ENCODE measurements at regions not wholly inside any gene's neighbourhood (a gene's known extent, or its start where the extent isn't known, plus 50 kb on each side); places are given as distances from the start of the nearest gene placed in this dataset.

DNA sequence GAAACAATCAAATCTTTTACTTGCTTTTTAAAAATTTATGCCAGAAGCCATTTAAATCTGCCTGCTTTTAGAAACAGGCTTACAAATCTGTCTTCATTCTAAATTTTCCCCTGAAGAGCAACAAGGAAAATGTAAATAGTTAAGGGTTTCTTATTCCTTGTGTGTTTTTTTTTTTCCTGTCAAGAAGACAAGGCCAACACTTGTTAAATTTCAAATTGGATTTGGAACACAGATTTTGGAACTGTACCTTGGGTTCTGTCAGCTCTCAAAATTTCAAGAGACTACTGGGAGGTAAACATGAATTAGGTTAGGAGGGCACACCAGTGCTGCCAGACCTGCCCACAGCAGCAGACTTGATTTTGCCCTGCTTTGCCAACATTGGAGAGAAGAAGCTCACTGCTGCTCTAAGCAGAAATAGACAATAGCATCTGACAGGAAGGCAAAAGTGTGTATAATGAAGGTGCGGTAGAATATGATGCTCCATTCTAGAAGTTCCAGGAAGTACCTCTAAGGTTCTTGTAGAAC, 121.7 kb downstream of the NHLRC3 start:
- DNase-seq, result no peak

DNA sequence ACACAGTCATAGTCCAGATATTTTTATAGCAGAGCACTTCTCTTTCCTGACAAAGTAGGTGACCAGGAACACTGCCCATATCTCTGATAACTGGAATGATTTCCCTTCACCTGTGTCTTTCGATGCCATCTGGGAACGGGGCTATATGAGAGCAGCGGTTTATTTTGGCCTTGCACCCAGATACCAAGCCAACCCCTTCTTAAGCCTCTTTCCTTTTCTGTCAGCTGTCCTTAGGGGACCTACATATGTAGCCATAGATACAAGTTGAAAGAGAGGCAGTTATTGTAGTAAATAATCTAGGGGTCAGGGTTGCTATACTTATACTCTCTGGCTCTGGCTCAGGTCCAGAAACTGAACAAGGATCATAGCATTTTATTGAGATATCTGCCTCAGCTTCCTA, 128.8 kb downstream of the NHLRC3 start:
- DNase-seq, result no peak

DNA sequence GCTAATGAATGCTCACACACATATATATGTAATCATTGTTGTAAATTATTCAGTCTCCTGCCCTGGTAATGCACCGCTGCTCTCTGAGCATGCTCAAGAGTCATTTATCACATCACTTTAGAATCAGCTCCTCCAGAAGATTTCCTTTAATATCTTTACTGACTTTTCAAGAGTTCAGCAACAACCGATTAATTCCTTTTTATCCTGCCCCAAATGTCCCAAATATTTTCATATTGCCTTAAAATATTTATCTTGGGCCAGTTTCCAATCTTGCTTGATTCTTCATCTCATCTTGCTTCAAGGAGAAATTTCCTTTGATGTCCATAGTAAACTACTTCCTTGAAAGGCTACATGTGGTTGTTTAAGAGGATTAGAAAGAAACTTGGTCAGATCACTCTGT, 132.5 kb downstream of the NHLRC3 start:
- no peak for DNase-seq

DNA sequence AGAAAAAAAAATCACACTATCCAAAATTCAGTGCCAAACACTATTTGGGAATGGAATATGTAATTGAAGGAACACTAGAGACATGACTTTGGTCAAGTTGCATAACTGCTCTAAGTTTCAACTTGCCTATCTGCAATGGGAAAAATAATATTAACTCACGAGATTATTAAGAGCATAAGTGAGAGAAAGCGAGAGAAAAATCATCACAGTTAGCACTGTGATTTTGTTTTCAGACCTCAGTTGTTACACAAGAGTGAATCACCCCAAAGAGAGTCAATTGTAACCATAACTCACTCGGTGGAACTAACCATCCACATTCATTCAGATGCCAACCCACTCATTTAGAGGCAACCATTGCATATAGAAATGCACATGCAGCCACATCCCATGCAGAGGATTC, 147.1 kb downstream of the NHLRC3 start:
- DNase-seq, result no peak

DNA sequence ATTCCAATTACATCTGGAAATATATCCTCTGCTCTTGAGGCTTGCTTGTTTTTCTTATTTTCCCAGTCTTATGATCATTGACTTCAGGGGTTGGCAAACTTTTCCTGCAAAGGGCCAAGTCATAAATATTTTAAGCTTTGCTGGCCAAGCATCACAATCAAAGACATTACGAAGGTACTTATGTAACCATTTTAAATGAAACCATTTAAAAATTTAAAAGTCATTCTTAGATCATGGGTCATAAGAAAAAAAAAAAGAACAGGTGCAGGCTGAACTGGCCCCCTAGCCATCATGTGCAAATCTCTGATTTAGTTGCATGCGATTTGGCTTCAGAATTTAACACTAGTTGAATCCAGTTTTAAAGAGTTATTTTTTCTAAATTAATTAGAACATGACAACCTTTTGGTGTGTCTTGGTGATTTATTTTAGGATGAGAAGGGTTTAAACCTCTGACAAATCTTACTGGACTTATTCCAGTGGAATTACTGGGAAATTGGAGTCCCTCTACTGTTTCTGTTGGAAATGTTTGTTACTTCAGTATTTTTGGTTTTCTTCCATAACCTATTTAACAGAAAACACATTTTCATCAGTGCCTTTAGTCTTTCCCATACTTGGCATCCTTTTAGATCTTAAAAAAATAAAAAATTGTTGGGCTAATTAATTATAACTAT, 148.1 kb downstream of the NHLRC3 start:
- DNase-seq, result no peak

DNA sequence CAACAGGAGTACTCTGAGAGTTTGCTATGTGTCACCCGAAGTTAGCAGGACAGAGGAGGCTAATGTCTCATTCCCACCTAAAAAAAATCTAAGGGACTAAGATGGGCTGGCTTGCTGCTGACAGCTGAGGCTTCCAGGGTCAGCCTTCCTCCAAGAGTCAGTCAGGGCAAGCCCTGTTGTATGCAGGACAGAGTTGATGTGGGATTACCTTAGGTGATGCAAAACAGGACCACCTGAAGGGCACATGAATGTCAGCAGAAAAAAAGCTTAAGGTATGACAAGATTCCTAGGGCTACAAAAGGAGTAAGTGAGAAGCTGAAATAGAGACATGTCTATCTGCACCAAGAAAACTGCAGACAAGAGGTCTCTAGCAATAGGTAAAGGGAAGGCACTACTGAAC, 151.5 kb downstream of the NHLRC3 start:
- no peak for DNase-seq

DNA sequence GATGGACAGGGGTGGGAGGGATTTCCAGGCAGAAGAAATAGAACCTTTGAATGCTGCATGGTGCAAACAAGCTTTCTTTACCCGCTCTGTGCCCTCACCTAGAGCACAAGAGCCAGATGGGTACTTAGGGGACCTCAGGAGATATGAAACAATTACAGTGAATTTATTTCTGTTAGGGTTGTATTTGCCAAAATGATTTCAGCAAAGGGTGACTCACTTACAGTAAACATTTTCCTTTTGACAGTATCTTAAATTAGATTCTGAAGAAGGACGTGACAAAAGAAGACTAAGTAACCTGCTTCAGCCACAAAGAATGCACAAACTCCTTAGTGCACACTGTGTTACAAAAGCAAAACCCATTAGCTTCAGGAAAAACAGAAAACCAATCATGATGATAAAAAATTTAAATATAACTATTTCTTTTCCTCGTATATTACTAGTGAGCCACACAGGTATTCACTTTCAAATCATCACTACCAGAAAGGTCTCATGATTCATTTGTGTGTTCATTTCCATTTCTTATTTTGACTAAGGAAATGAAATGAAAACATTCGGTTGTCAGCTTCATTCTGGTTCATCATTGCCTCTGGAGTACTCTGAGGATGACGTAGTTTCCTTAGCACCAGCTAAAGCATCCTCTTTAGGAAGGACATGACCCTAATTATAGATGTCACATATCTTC, 158.8 kb downstream of the NHLRC3 start:
- no peak for DNase-seq

DNA sequence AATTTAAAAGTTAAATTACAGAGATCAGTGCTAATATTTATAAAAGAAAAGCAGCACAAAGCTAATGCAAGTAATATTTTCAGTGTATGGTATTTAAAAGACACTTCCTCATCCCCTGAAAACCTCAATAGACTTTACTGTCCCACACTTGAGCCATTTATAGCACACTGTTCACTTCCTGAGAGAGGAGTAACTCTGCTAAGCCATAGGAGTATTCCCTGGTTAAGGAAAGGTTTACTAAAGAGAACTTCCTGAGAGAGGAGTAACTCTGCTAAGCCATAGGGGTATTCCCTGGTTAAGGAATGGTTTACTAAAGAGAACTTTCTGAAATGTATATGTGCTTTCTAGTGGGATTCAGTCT, 159.4 kb downstream of the NHLRC3 start:
- no peak for DNase-seq

DNA sequence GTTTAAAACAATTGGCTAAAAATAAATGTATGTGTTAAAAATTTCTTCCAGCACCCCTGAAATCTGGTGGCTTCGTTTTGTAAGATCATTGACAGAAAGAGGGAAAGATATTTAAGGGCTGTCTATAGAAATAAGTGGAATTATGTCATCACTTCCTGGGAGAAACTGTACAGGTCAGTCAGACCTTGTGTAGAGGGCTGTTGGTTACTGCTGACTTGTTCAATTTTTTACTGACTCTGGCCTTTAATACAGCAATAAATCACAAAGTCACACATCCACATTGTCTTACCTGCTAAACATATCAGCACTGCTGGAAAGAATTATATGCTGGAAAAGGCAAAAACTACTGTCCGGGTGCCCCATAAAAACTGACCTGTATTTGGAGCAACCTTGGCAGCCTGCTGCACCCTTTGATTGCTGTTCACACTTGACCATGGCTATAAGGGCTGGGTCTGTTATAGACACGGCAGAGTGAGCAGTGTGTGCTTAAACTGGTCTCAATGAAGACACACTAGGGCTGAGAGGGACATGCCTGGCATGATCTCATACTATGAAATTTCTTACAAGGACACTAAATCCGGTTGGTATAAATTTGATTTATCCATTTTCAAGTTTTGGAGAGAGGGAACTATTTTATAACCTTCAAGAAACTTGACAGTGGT, 162.1 kb downstream of the NHLRC3 start:
- DNase-seq, result no peak

DNA sequence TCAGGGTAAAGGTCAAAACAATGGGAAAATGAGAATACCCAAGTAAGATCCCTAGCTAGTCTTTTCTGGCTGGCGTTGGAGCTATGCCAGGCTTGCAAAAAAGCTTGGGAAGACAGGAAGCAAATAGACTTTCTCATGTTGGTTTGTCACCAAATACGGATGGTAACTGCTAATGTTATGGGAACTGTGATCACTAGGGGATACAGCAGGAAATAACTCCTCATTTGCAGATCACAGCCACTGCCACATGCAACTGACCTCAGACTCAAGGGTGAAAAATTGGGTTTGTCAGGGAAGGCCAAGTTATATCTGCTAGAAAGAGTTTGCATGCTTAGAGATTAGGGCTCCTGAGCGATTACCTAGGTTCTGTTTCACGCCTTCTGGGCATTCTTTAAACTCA, 162.9 kb downstream of the NHLRC3 start:
- no peak for DNase-seq

DNA sequence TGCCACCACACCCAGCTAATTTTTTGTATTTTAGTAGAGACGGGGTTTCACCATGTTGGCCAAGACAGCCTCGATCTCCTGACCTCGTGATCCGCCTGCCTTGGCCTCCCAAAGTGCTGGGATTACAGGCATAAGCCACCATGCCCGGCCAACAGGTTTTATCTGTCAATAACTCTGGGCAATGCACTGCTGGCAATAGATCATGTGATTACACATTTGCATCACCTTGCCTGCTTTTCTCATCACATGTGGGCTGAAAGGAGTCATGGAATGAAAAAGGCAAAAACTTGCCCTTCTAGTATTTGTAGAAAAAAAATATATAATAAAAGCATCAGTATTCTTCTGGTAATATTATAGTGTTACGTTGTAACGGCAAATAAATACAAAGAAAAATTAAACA, 164.5 kb downstream of the NHLRC3 start:
- no peak for DNase-seq

DNA sequence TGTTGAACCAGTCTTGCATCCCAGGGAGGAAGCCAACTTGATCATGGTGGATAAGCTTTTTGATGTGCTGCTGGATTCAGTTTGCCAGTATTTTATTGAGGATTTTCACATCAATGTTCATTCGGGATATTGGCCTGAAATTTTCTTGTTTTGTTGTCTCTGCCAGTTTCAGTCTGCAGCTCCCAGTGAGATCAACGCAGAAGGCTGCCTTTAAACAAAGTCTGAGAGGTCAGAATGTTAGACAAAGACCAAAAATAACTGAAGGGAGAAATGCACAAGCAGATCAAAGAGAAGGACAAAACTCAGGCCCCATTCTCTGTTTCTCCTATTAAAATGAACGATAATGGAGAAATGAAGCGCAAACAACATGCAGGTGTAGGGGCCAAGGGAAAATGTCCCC, 170.4 kb downstream of the NHLRC3 start:
- no peak for DNase-seq

DNA sequence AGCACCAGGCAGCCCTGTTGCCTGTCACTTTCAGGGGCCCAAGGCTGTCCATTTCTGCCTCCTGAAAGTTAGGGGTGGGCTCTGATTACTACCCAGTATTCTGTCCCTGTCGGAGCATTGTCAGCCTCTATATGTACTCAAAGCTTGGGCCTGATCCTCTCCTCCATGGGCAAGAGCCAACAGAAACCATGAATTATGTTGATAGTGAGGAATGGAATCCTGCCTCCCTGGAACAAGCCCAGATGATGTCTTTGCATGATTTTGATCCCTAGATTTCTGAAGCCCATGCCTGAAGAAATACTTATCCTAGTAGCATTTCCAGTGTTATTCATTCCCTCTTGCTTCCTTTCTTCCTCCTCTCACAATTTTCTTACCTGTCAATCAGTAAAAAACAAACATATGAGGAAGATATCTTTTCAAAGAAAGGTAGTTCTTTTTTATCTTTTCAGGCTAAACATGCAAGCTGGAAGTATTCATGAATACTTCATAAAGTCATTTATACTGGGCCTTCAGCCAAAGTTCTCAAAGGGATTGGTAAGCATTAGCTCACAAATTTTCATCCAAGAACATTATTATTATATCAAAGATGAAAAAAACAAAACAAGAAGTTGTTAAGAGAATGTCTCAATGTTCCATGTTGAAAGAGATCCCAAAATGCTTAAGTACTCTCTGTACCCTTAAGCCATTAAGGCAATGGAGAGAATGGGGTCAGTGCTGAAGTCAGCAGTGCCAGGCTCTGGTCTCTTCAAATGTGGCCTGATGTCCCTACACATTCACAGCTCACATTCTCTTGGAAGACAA, 171.7 kb downstream of the NHLRC3 start:
- no peak for DNase-seq

DNA sequence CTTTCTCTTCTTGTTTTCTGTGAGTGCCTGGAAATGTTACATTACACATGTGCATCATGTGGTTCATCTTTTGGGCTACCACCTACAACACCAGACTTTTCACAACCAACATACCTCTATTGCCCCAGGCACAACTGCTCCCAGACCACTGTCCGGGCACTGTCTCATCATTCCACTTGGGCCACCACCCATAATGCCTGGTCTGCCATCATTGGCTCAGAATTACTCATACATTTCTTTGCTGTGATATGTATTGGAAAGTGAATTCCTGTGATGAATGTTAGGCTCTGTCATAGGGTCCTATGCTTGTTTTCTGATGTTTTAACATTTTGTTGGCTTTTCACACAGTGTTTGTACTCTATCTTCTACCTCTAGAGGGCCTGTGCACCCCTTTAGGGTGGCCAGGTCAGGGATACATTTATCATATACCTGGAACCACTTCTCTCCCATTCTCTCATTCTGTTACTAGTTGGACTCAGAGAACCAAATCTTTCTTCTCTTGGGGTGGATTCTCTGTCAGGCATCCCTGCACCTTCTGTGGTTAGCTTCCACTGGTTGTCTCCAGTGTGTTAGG, 172.8 kb downstream of the NHLRC3 start:
- no peak for DNase-seq

DNA sequence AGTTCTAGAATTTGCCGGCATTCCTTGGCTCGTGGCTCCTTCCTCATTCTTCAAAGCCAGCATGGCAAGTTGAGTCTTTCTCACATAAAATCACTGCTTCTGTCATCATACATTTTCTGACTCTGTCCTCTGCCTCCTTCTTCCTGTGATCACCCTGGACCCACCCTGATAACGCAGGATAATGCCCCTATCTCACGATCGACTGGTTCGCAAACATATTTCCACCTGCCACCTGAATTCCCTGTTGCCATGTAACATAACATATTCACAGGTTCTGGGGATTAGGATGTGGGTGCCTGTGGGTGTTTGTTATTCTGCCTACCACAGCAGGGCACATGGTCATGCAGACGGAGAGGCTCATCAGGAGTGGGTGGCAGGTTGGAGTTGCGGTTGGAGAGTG, 177.7 kb downstream of the NHLRC3 start:
- no peak for DNase-seq

DNA sequence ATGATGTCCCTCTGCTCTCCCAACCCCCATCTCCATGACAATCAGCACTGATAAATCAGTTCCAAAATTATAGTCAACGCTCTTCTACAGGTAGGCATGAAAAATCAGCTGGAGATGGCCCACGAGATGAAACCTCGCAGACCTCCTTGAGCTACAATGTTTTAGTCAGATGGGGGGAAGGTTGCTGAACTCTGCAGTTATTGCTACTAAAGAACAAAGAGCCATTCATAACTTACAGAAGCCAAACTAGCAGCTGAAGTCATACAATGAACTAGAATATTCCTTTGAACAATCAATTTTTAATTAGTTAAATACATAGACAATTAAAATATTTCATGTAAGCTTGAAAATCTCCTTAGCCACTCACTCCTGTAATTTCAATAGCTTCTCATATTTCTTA, 179.2 kb downstream of the NHLRC3 start:
- DNase-seq, result no peak

DNA sequence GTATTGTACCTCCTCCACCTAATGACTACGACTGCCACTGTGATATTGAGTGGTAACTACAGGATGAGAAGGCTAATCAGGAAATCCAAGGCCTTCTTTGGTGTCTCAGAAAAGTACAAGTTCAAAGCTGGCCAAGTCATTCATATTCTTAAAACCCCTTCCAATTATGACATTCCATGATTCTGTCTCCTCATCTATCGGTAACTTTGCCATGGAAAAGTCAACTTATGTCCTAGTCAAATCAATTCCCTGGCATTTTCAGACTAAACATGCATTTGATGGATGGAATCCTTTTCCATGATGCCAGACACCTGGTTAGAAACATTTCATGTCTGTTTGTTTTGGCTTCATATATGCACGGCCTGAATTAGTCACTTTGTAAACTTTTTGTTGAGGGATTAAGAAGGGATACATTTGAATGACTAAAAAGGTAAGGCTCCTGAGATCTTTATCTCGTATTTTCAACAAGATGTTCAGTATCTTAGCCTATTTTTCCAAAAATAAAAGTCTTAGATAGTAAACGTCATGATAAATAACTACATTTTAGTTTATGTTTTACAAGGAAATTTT, 186.5 kb downstream of the NHLRC3 start:
- no peak for DNase-seq

DNA sequence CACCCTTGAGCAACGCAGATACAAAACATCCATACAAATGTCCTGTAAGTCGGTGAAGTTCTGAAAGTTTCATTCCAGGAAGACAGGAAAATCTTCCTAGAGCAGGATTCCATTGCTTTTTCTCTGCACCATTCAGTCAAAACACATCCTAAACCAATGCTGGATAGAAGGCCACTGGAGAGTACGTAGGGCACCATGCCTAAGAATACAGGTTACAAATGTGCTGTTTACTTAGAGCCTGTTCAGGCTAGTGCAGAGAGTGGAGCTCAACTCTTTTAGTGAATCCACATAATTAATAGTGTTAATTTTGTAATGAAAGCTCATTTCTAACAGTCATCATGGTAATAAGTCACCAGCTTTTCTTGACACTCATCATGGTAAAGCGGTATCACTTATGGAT, 187.6 kb downstream of the NHLRC3 start:
- no peak for DNase-seq

DNA sequence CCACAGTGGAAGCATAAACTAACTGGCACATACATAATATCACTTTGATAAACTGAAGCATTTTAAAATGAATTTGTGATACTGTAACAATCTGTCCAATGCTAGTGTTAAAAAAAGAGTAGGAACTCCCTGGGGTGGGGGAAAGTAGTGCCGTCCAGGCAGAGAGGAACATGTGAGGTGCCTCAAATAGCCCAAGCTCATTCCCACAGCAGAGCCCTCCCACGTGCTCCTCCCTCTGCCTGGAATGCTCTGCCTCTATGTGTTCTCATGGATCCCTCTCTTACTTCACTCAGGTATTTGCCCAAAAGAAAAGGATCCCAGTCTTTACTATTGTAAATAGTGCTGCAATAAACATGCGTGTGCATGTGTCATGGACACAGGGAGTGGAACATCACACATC, 188.1 kb downstream of the NHLRC3 start:
- DNase-seq, result no peak

DNA sequence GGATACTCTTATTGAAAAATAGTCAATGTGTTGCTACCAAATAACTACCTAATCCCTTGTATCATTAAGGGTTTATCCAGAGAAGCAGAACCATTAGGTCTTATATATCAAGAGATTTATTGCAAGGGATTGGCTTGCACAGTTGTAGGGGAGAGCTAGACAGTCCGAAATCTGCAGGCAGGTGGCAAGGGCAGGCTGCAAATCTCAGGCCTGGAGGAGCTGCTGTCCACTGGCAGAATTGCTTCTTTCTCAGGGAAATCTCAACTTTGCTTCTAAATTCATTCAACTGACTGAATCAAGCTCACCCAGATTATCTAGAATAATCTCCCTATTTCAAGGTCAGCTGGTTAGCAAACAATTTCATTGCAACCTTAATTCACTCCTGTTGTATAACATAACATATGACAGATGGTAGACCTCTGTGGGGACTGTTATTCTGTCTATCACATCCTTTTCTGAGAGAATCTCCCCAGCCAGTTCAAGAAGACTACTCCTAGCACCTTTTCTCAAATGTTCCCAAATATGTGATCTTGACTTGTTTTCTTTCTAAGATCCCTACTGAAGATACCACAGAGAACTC, 194.2 kb downstream of the NHLRC3 start:
- peak in 1 of 2 experiments; percentile 56 for DNase-seq

DNA sequence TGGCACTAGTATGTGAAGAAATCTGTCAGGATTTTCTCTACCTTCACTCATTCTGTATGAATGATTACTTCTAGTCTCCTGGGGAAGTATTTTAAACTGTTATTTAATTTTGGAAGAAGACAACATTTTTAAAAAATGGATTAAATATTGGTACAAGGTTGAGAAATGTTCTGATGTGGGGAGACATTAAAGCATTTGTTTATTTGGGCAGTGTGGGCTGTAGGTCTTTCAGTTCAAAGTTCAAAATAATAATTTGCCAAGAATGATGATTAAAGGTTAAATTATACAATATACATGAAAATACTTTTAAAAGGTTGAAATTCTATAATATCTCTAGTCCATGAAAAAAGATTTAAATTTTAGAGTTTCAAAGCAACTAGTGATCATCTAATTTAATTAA, 194.7 kb downstream of the NHLRC3 start:
- DNase-seq, result no peak

DNA sequence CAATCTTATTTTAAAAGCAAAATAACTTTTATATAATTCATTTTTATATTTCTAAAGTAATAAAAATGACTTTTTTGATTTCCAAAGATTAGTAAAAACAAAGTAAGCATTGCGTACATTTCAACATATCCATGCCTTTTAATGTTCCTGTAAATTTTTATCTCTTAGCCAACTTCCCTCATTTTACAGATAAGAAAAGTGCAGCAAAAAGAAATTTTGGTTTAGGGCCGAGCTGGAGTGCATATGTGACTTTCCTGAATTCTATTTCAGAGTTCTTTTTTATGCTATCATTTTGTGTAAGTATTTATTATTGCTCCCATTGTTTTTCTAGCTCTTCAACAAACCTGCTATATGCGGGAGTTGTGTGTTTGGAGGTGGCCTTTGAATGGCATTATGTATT, 195.3 kb downstream of the NHLRC3 start:
- DNase-seq, result no peak
